ENCODE measurements at regions not wholly inside any gene's neighbourhood (a gene's known extent, or its start where the extent isn't known, plus 50 kb on each side); places are given as distances from the start of the nearest gene placed in this dataset.

DNA sequence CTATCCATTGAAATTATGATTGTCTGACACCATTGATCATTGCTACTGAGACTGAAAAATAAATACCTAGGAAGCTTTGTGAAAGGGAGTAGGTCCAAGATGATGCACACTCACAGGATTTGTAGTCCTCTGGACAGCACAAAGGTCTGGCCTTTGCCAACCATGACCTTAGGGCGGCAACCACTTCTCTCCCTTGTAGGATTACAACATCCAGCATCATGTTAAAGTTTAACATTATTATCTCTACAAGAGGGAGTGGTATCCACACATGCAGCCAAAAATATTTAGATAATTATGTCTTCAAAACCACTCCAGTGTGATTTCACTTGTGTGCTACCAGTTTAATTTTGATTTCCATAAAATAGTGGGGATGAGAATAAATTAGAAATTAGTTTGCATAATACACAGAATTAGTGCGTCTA lies 51.1 kb upstream of the NHSL1 start:
- DNase-seq (ENCODE audit: low spot score), result no peak

DNA sequence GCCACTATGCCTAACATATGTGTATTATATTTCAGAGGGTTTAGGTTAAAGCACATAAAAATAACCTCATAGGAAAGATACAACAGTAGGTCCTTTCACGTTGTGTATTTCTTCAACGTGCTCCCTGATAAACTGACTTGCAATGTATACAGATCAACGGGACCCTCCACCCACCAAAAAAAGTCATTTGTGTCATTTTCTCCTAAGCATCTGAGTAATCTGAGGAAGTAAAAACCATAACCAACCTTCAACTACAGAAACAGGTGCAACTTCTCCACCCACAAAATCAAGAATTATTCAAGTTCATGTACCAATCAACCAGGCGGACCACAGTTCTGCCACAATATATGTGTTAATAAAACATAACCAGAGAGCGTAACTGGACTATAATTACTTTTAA lies 54.9 kb upstream of the NHSL1 start:
- no peak for DNase-seq (ENCODE audit: low spot score)

DNA sequence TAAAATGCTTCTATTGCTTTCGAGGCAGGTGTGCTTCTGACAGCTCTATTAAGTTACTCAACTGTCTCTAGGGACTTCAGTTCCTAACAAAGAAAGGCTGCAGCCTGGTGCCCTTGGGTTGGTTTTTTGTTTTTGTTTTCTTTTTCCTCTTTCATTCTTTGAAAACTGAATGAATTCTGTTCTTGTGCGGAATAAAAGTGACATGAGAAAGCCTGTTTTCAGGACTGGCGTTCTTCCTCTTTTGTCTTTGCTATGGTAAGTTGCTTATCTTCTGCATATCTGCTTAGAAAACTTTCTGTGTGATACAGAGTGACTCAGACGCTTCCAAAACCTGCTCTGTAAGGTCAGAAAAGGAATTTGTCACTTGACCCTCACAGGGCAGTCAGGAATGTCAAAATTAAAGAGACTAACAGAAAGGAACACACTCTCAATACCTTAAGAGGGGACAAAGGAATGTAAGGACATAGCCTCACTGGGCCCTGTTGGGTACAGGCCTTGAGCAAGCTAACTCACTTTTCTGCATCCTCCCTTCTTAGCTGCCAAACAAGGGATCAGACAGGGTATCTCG lies 56.2 kb upstream of the NHSL1 start:
- no peak for DNase-seq (ENCODE audit: low spot score)

- DNase-seq (ENCODE audit: low spot score), result no peak
Measured at GRCh38 chr6:138557147-138557546, 57.9 kb upstream of the NHSL1 start.

GRCh38 chr6:138559143-138559542 lies 59.8 kb upstream of the NHSL1 start:
- no peak for DNase-seq (ENCODE audit: low spot score)

GRCh38 chr6:138560130-138560860 lies 61.0 kb upstream of the NHSL1 start:
- no peak for DNase-seq (ENCODE audit: low spot score)

DNA sequence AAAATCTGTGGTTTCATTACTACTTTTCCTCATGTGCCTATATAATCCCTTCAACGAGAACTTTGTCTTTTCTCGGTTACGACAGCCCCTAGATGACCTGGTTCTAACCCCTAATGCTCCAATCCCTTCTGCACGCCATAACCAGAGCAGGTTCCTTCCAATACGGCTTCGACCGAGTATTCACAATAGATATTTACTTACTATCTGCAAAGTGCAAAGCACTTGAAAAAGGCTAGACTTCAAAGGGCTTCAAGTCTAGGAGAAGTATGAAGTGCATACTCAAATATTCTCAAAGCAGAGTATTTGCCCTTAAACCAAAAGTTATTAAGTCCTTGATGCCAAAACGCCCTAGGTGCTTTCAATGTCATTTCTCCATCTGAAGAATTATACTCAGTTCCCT lies 63.4 kb upstream of the NHSL1 start:
- no peak for DNase-seq (ENCODE audit: low spot score)

- no peak for DNase-seq (ENCODE audit: low spot score)
Measured at GRCh38 chr6:138563231-138563630, 63.9 kb upstream of the NHSL1 start.

DNA sequence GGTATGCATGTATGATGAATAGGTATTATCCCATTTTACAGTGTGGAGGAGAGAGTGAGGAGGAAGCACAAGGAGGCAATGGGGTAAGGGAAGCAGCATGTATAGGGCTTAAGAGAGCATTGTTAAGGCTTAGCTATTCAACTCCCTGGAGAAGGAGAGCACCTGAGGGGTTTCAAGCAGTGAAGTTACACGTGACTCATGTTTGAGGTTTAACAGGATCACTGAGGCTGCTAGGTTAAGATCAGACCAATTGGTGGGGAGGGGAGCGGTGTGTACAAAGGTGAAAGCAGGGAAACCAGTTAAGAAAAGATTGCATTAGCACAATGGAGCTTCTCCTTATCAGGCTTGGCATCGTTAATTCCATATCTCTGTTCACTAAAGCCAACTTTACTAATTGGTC lies 64.4 kb upstream of the NHSL1 start:
- DNase-seq (ENCODE audit: low spot score), result no peak

DNA sequence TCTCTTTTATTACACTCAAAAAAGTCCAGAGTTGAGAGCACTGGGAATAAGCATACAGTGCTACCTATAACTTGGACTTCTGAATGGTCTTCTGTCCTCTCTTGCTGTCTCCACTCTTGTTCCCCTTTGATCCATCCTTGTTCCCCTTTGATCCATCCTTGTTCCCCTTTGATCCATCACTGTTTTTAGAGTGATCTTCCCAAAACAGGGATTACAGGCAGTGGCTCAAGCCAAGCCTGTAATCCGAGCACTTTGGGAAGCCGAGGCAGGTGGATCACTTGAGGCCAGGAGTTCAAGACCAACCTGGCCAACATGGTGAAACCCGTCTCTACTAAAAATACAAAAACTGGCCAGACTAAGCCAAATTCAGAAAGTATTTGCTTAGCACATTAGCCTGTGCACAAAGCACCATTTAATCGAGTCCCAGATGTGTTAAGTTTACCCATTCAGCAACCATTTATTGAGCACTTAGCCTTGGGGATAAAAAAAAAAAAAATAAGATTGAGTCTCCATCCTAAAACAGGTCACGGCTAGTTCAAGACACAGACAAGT lies 65.0 kb upstream of the NHSL1 start:
- no peak for DNase-seq (ENCODE audit: low spot score)

- no peak for DNase-seq (ENCODE audit: low spot score)
Measured at GRCh38 chr6:138567052-138567451, 67.8 kb upstream of the NHSL1 start.

GRCh38 chr6:138568997-138569396 lies 69.7 kb upstream of the NHSL1 start:
- DNase-seq (ENCODE audit: low spot score), result no peak

- no peak for DNase-seq (ENCODE audit: low spot score)
Measured at GRCh38 chr6:138569554-138569953, 70.3 kb upstream of the NHSL1 start.

DNA sequence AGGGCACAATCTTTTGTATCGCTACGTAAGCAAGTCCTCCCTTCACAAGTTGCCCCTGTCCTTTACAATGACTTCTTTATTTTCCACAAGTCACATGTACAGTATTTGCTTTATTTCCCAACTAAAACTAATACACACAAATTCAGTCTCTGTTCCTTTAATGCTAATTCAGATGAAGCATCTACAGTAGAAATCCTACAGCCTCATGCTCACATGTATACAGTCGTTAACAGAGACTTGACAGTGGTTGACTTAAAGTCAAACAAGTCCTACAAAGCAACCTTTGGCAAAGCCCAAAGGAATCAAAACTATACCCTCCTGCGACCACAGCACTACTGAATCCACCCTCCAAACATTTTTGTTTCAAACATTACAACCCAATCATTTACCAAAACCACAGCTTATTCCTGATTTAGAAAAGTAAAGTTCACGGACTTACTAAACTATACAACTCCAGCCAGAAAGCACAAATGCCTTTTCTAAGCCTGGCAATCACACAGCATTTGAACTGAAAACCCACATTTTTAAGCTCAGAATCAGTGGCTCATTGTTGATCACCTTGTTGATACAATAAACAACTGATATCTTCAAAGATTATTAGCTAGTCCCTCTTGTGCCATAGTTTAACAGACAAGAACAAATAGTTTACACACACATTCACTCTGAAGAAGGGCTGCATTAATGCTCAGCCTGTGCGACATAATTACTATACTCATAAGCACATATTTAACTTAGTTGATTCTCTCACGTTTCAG lies 70.9 kb upstream of the NHSL1 start:
- no peak for DNase-seq (ENCODE audit: low spot score)

DNA sequence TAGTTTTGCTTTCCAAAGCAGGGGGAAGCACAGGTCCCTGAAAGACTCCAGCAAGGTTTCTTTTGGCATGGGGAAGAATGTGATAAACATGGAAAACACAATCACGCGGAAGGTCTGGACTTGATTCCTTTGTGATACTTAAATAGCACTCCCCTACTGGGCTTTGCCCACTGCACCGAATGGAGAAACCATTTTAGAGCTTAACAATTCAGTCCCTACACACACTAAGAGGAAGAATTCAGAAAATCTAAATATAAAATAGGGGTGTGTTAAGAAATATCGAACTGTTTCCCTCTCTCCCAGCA lies 71.4 kb upstream of the NHSL1 start:
- DNase-seq (ENCODE audit: low spot score), result no peak

DNA sequence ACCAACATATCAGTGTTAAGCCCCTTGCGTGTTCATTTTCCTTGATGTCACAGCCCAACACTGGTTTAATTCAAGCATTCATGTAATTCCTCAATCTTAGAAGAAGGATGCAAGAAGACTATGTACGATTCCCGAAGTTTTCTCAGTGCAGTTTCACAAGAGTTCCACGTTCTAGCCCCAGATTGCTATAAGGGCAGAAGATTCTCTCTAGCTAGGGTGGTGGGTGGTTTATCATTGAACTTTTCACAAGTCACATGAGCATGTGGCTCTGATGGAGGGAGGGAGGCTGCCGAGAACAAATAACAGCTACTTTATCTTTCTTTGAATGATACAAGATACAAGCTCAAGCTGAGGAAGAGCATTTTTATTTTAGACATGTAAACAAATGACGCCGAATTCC lies 71.9 kb upstream of the NHSL1 start:
- DNase-seq (ENCODE audit: low spot score), result no peak

DNA sequence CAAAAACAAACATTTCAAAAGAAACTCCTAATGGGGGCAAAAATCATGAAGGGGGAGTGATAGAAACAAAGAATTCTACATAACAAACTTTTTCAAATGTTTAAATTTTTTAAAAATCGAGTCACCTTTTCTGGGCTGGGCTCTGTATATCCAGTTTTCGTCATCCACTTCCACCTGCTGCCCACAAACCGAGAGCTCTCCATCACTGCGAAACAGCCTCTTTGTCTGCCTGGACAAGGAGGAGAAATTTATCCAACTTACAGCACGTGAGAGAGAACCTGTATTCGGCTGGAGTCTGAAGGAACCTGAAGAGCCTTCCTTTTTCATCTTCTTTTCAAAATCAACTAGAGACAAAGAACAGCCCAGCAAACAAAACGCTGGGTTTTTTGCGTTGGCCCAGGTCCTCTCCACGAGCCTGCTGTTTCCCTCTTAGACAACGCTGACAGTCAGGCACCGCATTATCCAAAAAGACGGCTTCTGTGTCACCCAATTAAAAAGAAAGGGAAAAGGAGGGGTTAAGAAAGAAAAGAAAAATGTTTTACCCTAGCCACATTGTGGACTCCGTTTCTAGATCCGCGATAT lies 72.4 kb upstream of the NHSL1 start:
- DNase-seq (ENCODE audit: low spot score), result no peak

DNA sequence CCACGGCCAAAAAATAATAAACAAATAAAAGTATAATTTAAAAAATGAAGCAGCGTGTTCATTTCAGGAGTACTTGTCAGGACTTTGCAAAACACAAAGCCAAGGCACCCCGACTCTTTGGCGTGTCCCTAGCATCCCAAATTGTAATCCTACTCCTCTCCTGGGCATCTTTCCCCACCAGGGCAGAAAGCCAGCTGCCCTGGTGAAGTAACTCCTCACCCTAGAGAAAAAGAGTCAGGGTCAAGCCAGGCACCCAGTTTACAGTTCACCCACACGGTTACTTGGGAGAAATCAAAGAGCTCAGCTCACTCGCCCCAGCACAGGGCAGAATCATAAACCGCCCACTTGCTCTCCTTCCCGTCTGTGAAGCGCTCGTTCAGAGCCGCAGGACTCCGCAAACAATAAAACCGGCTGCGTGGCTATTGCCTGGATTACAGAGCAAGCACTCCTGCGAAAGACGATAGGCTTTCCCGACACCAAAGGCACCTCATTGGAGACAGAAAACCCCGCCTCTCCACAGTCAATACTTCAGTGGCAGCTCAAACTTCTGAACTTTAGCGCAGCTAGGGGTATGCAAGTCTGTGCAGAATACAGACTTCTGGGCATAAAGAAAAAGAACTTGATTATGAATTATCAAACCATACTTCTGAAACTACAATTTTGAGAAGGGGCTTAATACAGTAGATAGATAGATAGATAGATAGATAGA lies 73.0 kb upstream of the NHSL1 start:
- DNase-seq (ENCODE audit: low spot score), result no peak

DNA sequence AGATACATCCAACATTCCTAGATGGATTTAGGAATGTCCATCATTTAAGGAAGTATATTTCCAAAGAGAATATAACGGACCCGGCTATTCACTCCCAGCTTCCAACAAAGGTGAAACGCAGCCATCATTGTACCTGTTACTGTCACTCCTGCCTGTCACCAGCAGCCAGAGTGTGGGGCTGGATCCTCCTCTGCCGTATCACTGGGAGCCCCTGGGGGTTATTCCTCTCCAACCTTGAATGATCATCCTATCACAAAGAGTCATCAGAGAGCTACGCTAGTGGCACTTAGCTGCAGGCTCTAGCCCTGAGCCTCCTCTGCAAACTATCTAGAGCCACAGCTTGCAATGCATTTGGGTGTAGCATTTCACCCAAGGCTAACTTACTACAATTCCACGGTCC lies 73.6 kb upstream of the NHSL1 start:
- DNase-seq (ENCODE audit: low spot score), result no peak

DNA sequence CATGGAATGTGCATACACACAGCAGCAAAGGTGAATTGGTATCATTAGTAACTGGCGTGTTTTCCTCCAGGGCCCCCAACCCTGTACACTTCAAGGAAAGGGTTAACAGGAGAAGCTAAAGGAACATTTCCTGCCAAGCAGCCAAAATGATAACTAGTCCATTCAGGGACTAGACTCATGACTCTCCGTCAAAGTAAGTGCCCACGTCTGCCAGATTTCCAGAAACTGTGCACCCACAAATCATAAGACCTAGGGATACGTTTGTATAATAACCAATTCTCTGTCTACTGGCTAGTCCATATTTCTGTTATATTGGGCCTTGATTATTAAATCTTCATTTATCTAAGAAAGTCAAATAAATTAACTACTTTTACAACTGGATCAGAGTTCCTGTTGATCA lies 76.0 kb upstream of the NHSL1 start:
- DNase-seq (ENCODE audit: low spot score), result no peak

DNA sequence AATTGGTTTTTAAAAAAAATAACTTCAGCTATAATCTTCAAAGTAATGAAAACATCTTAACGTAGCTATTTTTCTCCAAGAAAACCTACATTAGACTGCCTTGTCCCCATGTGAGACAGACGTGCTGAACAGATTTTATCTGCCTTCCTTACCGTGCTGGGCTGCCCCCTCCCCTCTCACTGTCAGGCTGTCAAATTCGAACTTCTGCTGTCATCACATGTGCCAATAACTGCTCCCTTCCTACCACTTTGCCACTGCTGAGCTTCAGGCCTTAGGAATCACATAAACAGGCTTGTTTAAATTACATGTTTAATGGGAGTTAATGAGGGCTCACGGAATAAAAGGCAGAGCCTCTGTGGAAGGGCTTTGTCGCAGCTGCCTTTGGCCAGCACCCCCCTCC lies 77.0 kb upstream of the NHSL1 start:
- no peak for DNase-seq (ENCODE audit: low spot score)

DNA sequence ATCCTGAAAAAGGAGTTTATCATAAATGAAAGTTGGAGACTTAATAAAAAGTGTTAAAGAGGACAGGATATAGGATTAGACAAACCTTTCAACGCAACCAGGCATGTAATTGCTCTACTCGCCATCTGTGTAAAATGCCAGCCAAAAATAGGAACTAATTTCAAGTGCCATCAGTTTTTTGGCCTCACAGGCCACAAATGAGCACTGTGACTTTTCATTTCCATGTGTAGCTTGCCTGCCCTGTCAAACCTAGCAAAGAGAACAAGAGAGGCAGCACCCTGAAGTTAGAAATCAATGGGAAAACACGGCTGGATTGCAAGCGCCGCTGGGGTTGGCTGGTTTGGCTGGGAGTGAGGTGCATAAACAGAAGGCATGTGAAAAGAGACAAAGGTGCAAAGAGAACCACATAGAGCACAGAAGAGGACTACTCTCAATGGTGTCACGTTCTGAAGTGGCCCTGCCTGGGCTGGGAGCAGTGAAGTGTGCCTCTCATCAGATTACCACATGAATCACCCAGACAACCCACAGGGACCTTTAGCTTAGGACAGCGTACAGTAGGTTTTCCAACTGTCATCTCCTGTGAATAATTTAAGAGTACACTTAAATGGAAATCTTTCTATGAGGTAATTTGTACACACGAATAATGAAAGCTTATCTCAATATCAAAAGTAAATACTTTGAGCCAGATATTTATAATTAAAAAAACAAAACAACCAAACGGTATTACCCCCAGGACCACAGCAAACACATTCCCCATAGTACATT lies 78.0 kb upstream of the NHSL1 start:
- no peak for DNase-seq (ENCODE audit: low spot score)

Measured in globus pallidus (tissue), 1 donor.